GM19468 (cell line): ENCODE measurements at regions not wholly inside any gene's neighbourhood (a gene's known extent, or its start where the extent isn't known, plus 50 kb on each side); places are given as distances from the start of the nearest gene placed in this dataset.
"Not testable (repeated sequence)": the region's sequence is repeated elsewhere in the genome, so short reads cannot be mapped to it uniquely, and the experiment has no call there.

ENCODE experiments used
- ATAC-seq: cut with Tn5 transposase; IDR thresholded peaks from one replicate; pipeline ENCODE4 v1.9.1; 2021; ENCODE audit warnings: mild to moderate bottlenecking, moderate library complexity, moderate number of reproducible peaks; ENCODE audit not compliant: unreplicated experiment; ENCODE audit errors: extremely low read depth

- no peak for ATAC-seq
Observed at GRCh38 chr9:28056006-28056405, 482.7 kb upstream of the C9orf72 start.

GRCh38 chr9:28056466-28056865 lies 483.2 kb upstream of the C9orf72 start:
- no peak for ATAC-seq

- no peak for ATAC-seq
Observed at GRCh38 chr9:28059192-28059591, 485.9 kb upstream of the C9orf72 start.

- ATAC-seq: no peak
Observed at GRCh38 chr9:28064241-28064815, 491.0 kb upstream of the C9orf72 start.

- ATAC-seq: no peak
Observed at GRCh38 chr9:28073270-28073669, 500.0 kb upstream of the C9orf72 start.

GRCh38 chr9:28079677-28080076 lies 506.4 kb upstream of the C9orf72 start:
- no peak for ATAC-seq

GRCh38 chr9:28082671-28083070 lies 509.4 kb upstream of the C9orf72 start:
- no peak for ATAC-seq

- no peak for ATAC-seq
Observed at GRCh38 chr9:28086881-28087280, 513.6 kb upstream of the C9orf72 start.

- no peak for ATAC-seq
Observed at GRCh38 chr9:28092981-28093936, 520.0 kb upstream of the C9orf72 start.

GRCh38 chr9:28101509-28101908 lies 528.2 kb upstream of the C9orf72 start:
- no peak for ATAC-seq

- no peak for ATAC-seq
Observed at GRCh38 chr9:28105001-28105400, 531.7 kb upstream of the C9orf72 start.

- ATAC-seq: no peak
Observed at GRCh38 chr9:28120184-28120583, 546.9 kb upstream of the C9orf72 start.

- no peak for ATAC-seq
Observed at GRCh38 chr9:28120626-28121025, 547.3 kb upstream of the C9orf72 start.

GRCh38 chr9:28121366-28121765 lies 548.1 kb upstream of the C9orf72 start:
- no peak for ATAC-seq

GRCh38 chr9:28124917-28125316 lies 551.6 kb upstream of the C9orf72 start:
- no peak for ATAC-seq

- ATAC-seq: no peak
Observed at GRCh38 chr9:28127101-28127500, 553.8 kb upstream of the C9orf72 start.

GRCh38 chr9:28134446-28134976 lies 561.2 kb upstream of the C9orf72 start:
- no peak for ATAC-seq

GRCh38 chr9:28135549-28135948 lies 562.3 kb upstream of the C9orf72 start:
- ATAC-seq: no peak

GRCh38 chr9:28136113-28136512 lies 562.8 kb upstream of the C9orf72 start:
- no peak for ATAC-seq

GRCh38 chr9:28147430-28147829 lies 574.1 kb upstream of the C9orf72 start:
- ATAC-seq: not testable (repeated sequence)

GRCh38 chr9:28147923-28148597 lies 574.8 kb upstream of the C9orf72 start:
- ATAC-seq: not testable (repeated sequence)
